Trophoblast cell (in vitro differentiated cells and primary cell): ENCODE measurements at regions not wholly inside any gene's neighbourhood (a gene's known extent, or its start where the extent isn't known, plus 50 kb on each side); places are given as distances from the start of the nearest gene placed in this dataset.
A peak's percentile ranks its signal among the peaks of the same experiment; 100 is the strongest.

Source experiments
- DNase-seq, 2 donors: peaks; one replicate each; pipeline ENCODE4 v3.0.0-alpha.2; 2016
- H2AFZ ChIP-seq: 2 replicates; pipeline ENCODE4 v1.6.1; 2013; ENCODE audit warnings: low read length, moderate library complexity, mild to moderate bottlenecking; ENCODE audit not compliant: insufficient read depth, poor library complexity
- H2AK5ac ChIP-seq: 2 replicates; pipeline ENCODE4 v1.6.1; 2013; ENCODE audit warnings: mild to moderate bottlenecking, low read length
- H2BK120ac ChIP-seq: 2 replicates; pipeline ENCODE4 v1.6.1; 2013; ENCODE audit warnings: low read length, mild to moderate bottlenecking, moderate library complexity; ENCODE audit not compliant: insufficient read depth, poor library complexity
- H2BK12ac ChIP-seq: 2 replicates; pipeline ENCODE4 v1.6.1; 2013; ENCODE audit warnings: mild to moderate bottlenecking, low read length, moderate library complexity
- H2BK5ac ChIP-seq: 2 replicates; pipeline ENCODE4 v1.6.1; 2013; ENCODE audit warnings: low read length, low read depth, moderate library complexity, mild to moderate bottlenecking; ENCODE audit not compliant: poor library complexity
- H3K14ac ChIP-seq: 2 replicates; pipeline ENCODE4 v1.6.1; 2013; ENCODE audit warnings: mild to moderate bottlenecking, low read length
- H3K18ac ChIP-seq: 2 replicates; pipeline ENCODE4 v1.6.1; 2013; ENCODE audit warnings: mild to moderate bottlenecking, low read length
- H3K23ac ChIP-seq: 2 replicates; pipeline ENCODE4 v1.6.1; 2013; ENCODE audit warnings: low read length
- H3K27ac ChIP-seq: 2 replicates; pipeline ENCODE4 v1.5.1; 2013; ENCODE audit warnings: low read depth, mild to moderate bottlenecking, inconsistent platforms, low read length, moderate library complexity
- H3K27me3 ChIP-seq: 2 replicates; pipeline ENCODE4 v1.6.1; 2013; ENCODE audit warnings: inconsistent platforms, mild to moderate bottlenecking, low read length, moderate library complexity; ENCODE audit not compliant: insufficient read depth
- H3K36me3 ChIP-seq, 2 experiments: 1 replicate in 1 of 2; 2 replicates in 1 of 2; pipeline ENCODE4 v1.6.1; 2013; ENCODE audit warnings: low read length in 2 of 2, mild to moderate bottlenecking in 2 of 2, moderate library complexity in 1 of 2; ENCODE audit not compliant: insufficient read depth in 2 of 2, control insufficient read depth in 1 of 2
- H3K4ac ChIP-seq: 2 replicates; pipeline ENCODE4 v1.6.1; 2013; ENCODE audit warnings: low read depth, mild to moderate bottlenecking, low read length, moderate library complexity
- H3K4me1 ChIP-seq, 2 experiments: 1 replicate in 1 of 2; 2 replicates in 1 of 2; pipeline ENCODE4 v1.6.1; 2013; ENCODE audit warnings: low read length in 2 of 2, mild to moderate bottlenecking in 2 of 2, moderate library complexity in 1 of 2; ENCODE audit not compliant: insufficient read depth in 2 of 2, control insufficient read depth in 1 of 2
- H3K4me2 ChIP-seq: 2 replicates; pipeline ENCODE4 v1.6.1; 2013; ENCODE audit warnings: inconsistent platforms, mild to moderate bottlenecking, low read length, moderate library complexity
- H3K4me3 ChIP-seq: 2 replicates; pipeline ENCODE4 v1.5.1; 2013; ENCODE audit warnings: mild to moderate bottlenecking, low read depth, low read length, inconsistent platforms
- H3K79me1 ChIP-seq: one replicate; pipeline ENCODE4 v1.6.1; 2013; ENCODE audit warnings: low read length
- H3K79me2 ChIP-seq: 2 replicates; pipeline ENCODE4 v1.6.1; 2013; ENCODE audit warnings: low read length, mild to moderate bottlenecking; ENCODE audit not compliant: control insufficient read depth, insufficient read depth, poor library complexity
- H3K9ac ChIP-seq: 2 replicates; pipeline ENCODE4 v1.6.1; 2013; ENCODE audit warnings: mild to moderate bottlenecking, low read length
- H3K9me3 ChIP-seq: 2 replicates; pipeline ENCODE4 v1.6.1; 2013; ENCODE audit warnings: low read depth, mild to moderate bottlenecking, control low read depth, inconsistent platforms, low read length; ENCODE audit not compliant: insufficient read depth
- H4K12ac ChIP-seq: 2 replicates; pipeline ENCODE4 v1.6.1; 2013; ENCODE audit warnings: low read depth, mild to moderate bottlenecking, low read length, moderate library complexity
- H4K8ac ChIP-seq: 2 replicates; pipeline ENCODE4 v1.6.1; 2013; ENCODE audit warnings: low read depth, mild to moderate bottlenecking, low read length, moderate library complexity
- H4K91ac ChIP-seq: one replicate; pipeline ENCODE4 v1.6.1; 2013; ENCODE audit warnings: low read depth, mild to moderate bottlenecking, low read length, moderate library complexity
- WGBS: extraction: QIAGEN DNeasy Blood & Tissue Kit; methylation state at CpG from one replicate; pipeline ENCODE4 v1.1.7; 2013; ENCODE audit warnings: missing lambda C conversion rate; ENCODE audit not compliant: insufficient read length, insufficient coverage; ENCODE audit errors: extremely low coverage; 5-methylcytosine and 5-hydroxymethylcytosine counted together

DNA sequence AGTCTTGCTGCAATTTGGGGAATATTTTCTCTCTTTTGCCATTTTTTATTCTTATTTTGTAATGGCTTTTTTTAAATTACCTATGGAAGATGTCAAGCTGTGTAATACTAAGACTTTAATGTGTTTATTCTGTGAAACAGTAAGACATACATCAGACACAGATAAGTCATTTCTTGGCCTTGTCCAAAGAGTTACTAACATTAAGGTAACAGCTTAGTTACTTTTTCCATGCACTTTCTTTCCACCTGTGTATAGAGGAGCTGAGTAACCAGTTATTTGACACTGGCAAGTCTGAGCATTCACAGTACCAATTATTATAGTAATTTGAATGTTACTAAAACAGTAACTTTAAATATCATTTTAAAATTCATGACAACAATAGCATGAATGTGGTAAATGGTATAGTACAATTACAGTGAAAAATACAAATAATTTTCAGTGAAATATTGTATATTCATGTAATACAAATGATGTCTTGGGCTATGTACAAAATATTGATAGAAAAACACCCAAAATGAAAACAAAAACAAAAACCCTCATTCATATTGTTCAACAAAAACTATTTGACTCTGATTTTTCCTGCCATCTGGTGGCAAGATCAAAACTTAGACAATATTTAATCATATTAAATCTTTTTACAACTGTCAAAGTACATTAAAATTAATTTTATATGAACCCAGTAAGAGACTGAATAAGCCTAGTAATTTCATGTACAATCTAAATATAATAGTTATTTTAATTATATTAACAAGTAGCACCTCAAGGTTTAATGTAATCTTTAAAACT lies 259.8 kb upstream of the SEMA3A start:
- Histone ChIP-seq H2BK5ac (no peak overlapping the region), H3K79me2 (no peaks in the 10 kb centered on the region), H4K91ac (no peak overlapping the region), H3K79me1 (no peaks in the 10 kb centered on the region), H3K23ac (no peak overlapping the region), H3K36me3 (no peaks in the 10 kb centered on the region), H3K4me2 (no peak overlapping the region), H2BK120ac (no peak overlapping the region), H3K18ac (no peak overlapping the region), H3K4me3 (no peak overlapping the region), H3K27me3 (no peaks in the 10 kb centered on the region), H3K4me1 (no peaks in the 10 kb centered on the region), H2AFZ (no peak overlapping the region), H3K9ac (no peak overlapping the region), H2BK12ac (no peak overlapping the region), H4K12ac (no peak overlapping the region), H3K14ac (no peak overlapping the region), H4K8ac (no peak overlapping the region), H2AK5ac (no peak overlapping the region), H3K27ac (no peak overlapping the region), H3K9me3 (no peaks in the 10 kb centered on the region), H3K4ac (no peak overlapping the region)
- DNase-seq, result no peak

DNA sequence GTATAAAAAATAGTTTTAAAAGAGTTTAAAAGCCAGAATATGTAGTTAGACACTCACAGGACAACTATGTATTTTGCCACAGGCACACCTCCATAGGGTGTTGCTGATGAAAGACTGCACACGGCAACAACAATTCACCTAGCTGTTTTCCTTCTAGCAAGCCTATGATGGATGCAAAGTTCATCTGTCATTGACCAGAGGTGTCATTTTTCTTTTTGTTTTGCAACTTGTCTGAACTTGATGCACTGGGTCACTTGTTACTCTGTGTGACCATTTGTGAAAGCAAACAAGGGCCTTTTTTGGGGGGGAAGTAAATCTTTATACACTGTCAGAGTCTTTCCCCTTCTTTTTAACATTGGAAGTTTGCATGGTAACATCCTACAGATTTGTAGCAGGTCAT lies 258.0 kb upstream of the SEMA3A start:
- Histone ChIP-seq H3K23ac (no peak overlapping the region), H3K79me2 (no peaks in the 10 kb centered on the region), H3K4me3 (no peak overlapping the region), H3K4me1 (no peaks in the 10 kb centered on the region), H2AFZ (no peak overlapping the region), H3K4me2 (no peak overlapping the region), H4K12ac (no peak overlapping the region), H3K9ac (no peak overlapping the region), H3K27ac (no peak overlapping the region), H3K79me1 (no peaks in the 10 kb centered on the region), H2AK5ac (no peak overlapping the region), H3K36me3 (no peaks in the 10 kb centered on the region), H2BK120ac (no peak overlapping the region), H3K14ac (no peak overlapping the region), H2BK5ac (no peak overlapping the region), H3K9me3 (no peaks in the 10 kb centered on the region), H4K8ac (no peak overlapping the region), H3K18ac (no peak overlapping the region), H4K91ac (no peak overlapping the region), H3K27me3 (no peaks in the 10 kb centered on the region), H3K4ac (no peak overlapping the region), H2BK12ac (no peak overlapping the region)
- WGBS, result no CpG with 5 or more reads among the region's 1 CpG
- DNase-seq, result peak; percentile 27 to 56

- no peak overlapping the region for H4K8ac ChIP-seq
- no peak overlapping the region for H3K4me3 ChIP-seq
- H3K9ac ChIP-seq, result no peak overlapping the region
- no peak overlapping the region for H3K4me2 ChIP-seq
- H3K9me3 ChIP-seq, result peaks cover 3% of the 10 kb centered on the region
- no peak overlapping the region for H2AFZ ChIP-seq
- DNase-seq, result no peak
- no peaks in the 10 kb centered on the region for H3K36me3 ChIP-seq
- H4K12ac ChIP-seq, result no peak overlapping the region
- no peak overlapping the region for H3K4ac ChIP-seq
- H2BK12ac ChIP-seq, result no peak overlapping the region
- H2AK5ac ChIP-seq, result no peak overlapping the region
- H3K27me3 ChIP-seq, result no peaks in the 10 kb centered on the region
- no peaks in the 10 kb centered on the region for H3K79me2 ChIP-seq
- no peak overlapping the region for H4K91ac ChIP-seq
- H3K23ac ChIP-seq, result no peak overlapping the region
- no peaks in the 10 kb centered on the region for H3K4me1 ChIP-seq
- no peaks in the 10 kb centered on the region for H3K79me1 ChIP-seq
- no peak overlapping the region for H3K27ac ChIP-seq
- H3K14ac ChIP-seq, result no peak overlapping the region
- no peak overlapping the region for H3K18ac ChIP-seq
- H2BK120ac ChIP-seq, result no peak overlapping the region
- no peak overlapping the region for H2BK5ac ChIP-seq
Observed at GRCh38 chr7:84450772-84451171, 256.2 kb upstream of the SEMA3A start.

DNA sequence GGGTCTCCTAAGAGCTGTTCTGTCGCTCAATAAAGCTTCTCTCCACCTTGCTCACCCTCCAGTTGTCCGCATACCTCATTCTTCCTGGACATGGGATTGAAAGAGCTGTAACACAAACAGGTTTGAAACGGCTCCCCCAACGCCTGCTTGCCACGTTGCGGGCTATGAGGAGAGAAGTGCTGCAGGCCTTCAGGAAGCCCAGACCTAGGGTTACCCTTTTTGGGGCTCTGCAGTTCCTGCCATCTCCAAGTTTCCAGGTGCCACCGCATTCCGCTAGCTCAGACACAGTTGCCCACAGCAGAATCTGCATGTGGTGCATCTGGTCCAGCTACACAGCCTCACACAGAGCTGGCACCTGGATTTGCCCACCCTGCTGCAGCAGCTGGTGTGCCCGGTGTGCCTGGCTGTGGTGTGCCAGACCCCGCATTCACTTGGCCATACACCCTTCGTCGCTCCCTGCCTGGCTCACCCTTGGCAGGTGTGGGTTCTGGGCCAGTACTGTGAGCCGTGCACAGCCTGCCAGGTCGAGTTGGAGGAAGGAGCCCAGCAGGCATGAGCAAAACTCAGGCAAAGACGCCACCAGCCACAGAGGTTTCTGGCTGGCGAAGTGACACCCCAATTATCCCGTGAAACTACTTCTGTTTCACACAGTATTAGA lies 253.2 kb upstream of the SEMA3A start:
- Histone ChIP-seq H3K27ac (no peak overlapping the region), H3K36me3 (no peaks in the 10 kb centered on the region), H4K12ac (no peak overlapping the region), H2BK5ac (no peak overlapping the region), H3K27me3 (no peaks in the 10 kb centered on the region), H3K79me2 (no peaks in the 10 kb centered on the region), H3K23ac (no peak overlapping the region), H2BK120ac (no peak overlapping the region), H3K9me3 (peaks cover 3% of the 10 kb centered on the region), H2AFZ (no peak overlapping the region), H3K9ac (no peak overlapping the region), H3K4me1 (no peaks in the 10 kb centered on the region), H3K14ac (no peak overlapping the region), H4K91ac (no peak overlapping the region), H3K18ac (no peak overlapping the region), H3K4me2 (no peak overlapping the region), H2BK12ac (no peak overlapping the region), H4K8ac (no peak overlapping the region), H3K4ac (no peak overlapping the region), H3K79me1 (no peaks in the 10 kb centered on the region), H3K4me3 (no peak overlapping the region), H2AK5ac (no peak overlapping the region)
- no peak for DNase-seq
- no CpG with 5 or more reads among the region's 17 CpGs for WGBS
